Mesendoderm (in vitro differentiated cells): ENCODE measurements at regions not wholly inside any gene's neighbourhood (a gene's known extent, or its start where the extent isn't known, plus 50 kb on each side); places are given as distances from the start of the nearest gene placed in this dataset.

Source experiments
- DNase-seq: peaks from one replicate; pipeline ENCODE4 v3.0.0; 2013
- H2AK5ac ChIP-seq: 2 replicates; pipeline ENCODE4 v1.6.1; 2013; ENCODE audit warnings: low read length, inconsistent platforms
- H2BK120ac ChIP-seq: 2 replicates; pipeline ENCODE4 v1.6.1; 2013; ENCODE audit warnings: low read depth, mild to moderate bottlenecking, low read length, moderate library complexity, mixed read lengths
- H2BK15ac ChIP-seq: replicated peaks from 2 replicates; pipeline ENCODE4 v1.6.1; 2013; ENCODE audit warnings: low read depth, mild to moderate bottlenecking, moderate library complexity
- H2BK5ac ChIP-seq: 2 replicates; pipeline ENCODE4 v1.6.1; 2013; ENCODE audit warnings: low read length, inconsistent platforms
- H3K18ac ChIP-seq: 2 replicates; pipeline ENCODE4 v1.6.1; 2013; ENCODE audit warnings: mild to moderate bottlenecking, low read length, mixed read lengths
- H3K23ac ChIP-seq: one replicate; pipeline ENCODE4 v1.6.1; 2013; ENCODE audit warnings: low read length
- H3K27ac ChIP-seq: 2 replicates; pipeline ENCODE4 v1.5.1; 2013; ENCODE audit warnings: low read depth, mild to moderate bottlenecking, inconsistent platforms, low read length, moderate library complexity
- H3K27me3 ChIP-seq: 2 replicates; pipeline ENCODE4 v1.6.1; 2013; ENCODE audit warnings: low read length, control low read depth, mild to moderate bottlenecking, inconsistent platforms; ENCODE audit not compliant: insufficient read depth, poor library complexity
- H3K36me3 ChIP-seq: 2 replicates; pipeline ENCODE4 v1.6.1; 2013; ENCODE audit warnings: low read length, inconsistent platforms; ENCODE audit not compliant: control insufficient read depth, insufficient read depth
- H3K4ac ChIP-seq: one replicate; pipeline ENCODE4 v1.6.1; 2013; ENCODE audit warnings: low read depth, mild to moderate bottlenecking, low read length, moderate library complexity
- H3K4me1 ChIP-seq: 2 replicates; pipeline ENCODE4 v1.6.1; 2013; ENCODE audit warnings: low read depth, low read length, inconsistent platforms; ENCODE audit not compliant: control insufficient read depth
- H3K4me2 ChIP-seq: 2 replicates; pipeline ENCODE4 v1.6.1; 2013; ENCODE audit warnings: low read length
- H3K4me3 ChIP-seq: 2 replicates; pipeline ENCODE4 v1.5.1; 2013; ENCODE audit warnings: mild to moderate bottlenecking, low read length
- H3K56ac ChIP-seq: one replicate; pipeline ENCODE4 v1.6.1; 2013; ENCODE audit warnings: low read length
- H3K79me1 ChIP-seq: 2 replicates; pipeline ENCODE4 v1.6.1; 2013; ENCODE audit warnings: low read length, inconsistent platforms
- H3K79me2 ChIP-seq: 2 replicates; pipeline ENCODE4 v1.6.1; 2013; ENCODE audit warnings: mild to moderate bottlenecking, low read length; ENCODE audit not compliant: control insufficient read depth, insufficient read depth
- H3K9ac ChIP-seq: 2 replicates; pipeline ENCODE4 v1.6.1; 2013; ENCODE audit warnings: low read length, inconsistent platforms
- H4K5ac ChIP-seq: one replicate; pipeline ENCODE4 v1.6.1; 2013; ENCODE audit warnings: low read length
- H4K8ac ChIP-seq: one replicate; pipeline ENCODE4 v1.6.1; 2013; ENCODE audit warnings: low read depth, mild to moderate bottlenecking, control low read depth, low read length, moderate library complexity
- WGBS: extraction: QIAGEN DNeasy Blood & Tissue Kit; methylation state at CpG from one replicate; pipeline ENCODE4 v1.1.7; 2013; ENCODE audit warnings: low lambda C conversion rate, missing lambda C conversion rate; ENCODE audit not compliant: insufficient coverage; ENCODE audit errors: extremely low coverage; 5-methylcytosine and 5-hydroxymethylcytosine counted together

- Histone ChIP-seq H3K27ac (no peak overlapping the region), H3K4me3 (no peak overlapping the region), H3K79me2 (no peaks in the 10 kb centered on the region), H3K18ac (no peak overlapping the region), H3K23ac (no peak overlapping the region), H2AK5ac (no peak overlapping the region), H2BK15ac (no peak overlapping the region), H3K36me3 (no peaks in the 10 kb centered on the region), H3K4me1 (no peaks in the 10 kb centered on the region), H3K9ac (no peak overlapping the region), H4K8ac (no peak overlapping the region), H3K56ac (no peak overlapping the region), H3K79me1 (no peaks in the 10 kb centered on the region), H3K4me2 (no peak overlapping the region), H4K5ac (no peak overlapping the region), H2BK120ac (no peak overlapping the region), H3K4ac (no peak overlapping the region), H2BK5ac (no peak overlapping the region), H3K27me3 (no peaks in the 10 kb centered on the region)
- no peak for DNase-seq
- no CpG with 5 or more reads among the region's 12 CpGs for WGBS
Measured at GRCh38 chr6:170062915-170063241, 228.0 kb downstream of the DLL1 start.

DNA sequence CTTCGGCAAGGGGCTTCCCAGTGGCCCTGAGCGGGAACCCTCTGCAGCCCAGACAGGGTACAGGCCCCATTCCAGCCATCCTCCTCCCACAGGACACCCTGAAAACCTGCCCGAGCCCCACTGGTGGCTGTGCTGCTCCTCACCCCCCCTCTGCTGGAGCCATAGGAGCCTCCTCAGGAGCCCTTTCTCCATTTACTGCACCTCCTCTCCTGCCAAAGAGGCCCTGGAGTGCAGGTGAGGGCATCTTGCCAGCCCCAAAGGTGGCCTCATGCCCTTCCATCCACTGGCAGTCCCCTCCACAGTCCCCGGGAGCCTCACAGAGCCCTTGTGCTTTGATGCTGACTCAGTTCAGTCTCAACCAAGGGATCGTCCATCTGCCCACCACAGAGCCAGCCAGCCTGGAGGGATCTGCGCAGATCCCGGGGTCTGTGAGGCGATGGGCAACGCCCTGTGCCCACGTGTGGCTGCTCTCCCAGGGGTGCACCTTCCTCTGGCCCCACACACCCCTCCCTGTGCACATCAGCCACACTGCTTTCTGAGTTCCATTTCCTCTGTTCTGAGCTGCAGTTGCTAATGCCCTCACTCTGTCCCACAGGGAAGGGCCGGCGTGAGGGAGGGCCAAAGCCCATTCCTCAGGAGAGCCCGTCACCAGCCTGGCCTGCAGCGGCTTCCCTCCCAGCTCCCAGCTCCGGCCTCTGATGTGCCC, 228.5 kb downstream of the DLL1 start:
- Histone ChIP-seq H3K23ac (no peak overlapping the region), H3K9ac (no peak overlapping the region), H2AK5ac (no peak overlapping the region), H3K56ac (no peak overlapping the region), H3K27ac (no peak overlapping the region), H2BK5ac (no peak overlapping the region), H3K4ac (no peak overlapping the region), H3K36me3 (no peaks in the 10 kb centered on the region), H3K4me1 (no peaks in the 10 kb centered on the region), H3K4me2 (no peak overlapping the region), H3K27me3 (no peaks in the 10 kb centered on the region), H3K79me1 (no peaks in the 10 kb centered on the region), H4K8ac (no peak overlapping the region), H3K4me3 (no peak overlapping the region), H3K18ac (no peak overlapping the region), H2BK15ac (no peak overlapping the region), H2BK120ac (no peak overlapping the region), H3K79me2 (no peaks in the 10 kb centered on the region), H4K5ac (no peak overlapping the region)
- no peak for DNase-seq
- WGBS = no CpG with 5 or more reads among the region's 15 CpGs

GRCh38 chr6:170058878-170059485, 231.9 kb downstream of the DLL1 start:
- no peaks in the 10 kb centered on the region for H3K79me2 ChIP-seq
- H2AK5ac ChIP-seq = no peak overlapping the region
- WGBS = no CpG with 5 or more reads among the region's 22 CpGs
- no peak overlapping the region for H3K56ac ChIP-seq
- no peaks in the 10 kb centered on the region for H3K36me3 ChIP-seq
- no peak overlapping the region for H3K23ac ChIP-seq
- H3K9ac ChIP-seq = no peak overlapping the region
- no peak overlapping the region for H3K27ac ChIP-seq
- H3K79me1 ChIP-seq = no peaks in the 10 kb centered on the region
- no peak overlapping the region for H2BK15ac ChIP-seq
- DNase-seq = no peak
- H2BK5ac ChIP-seq = no peak overlapping the region
- no peaks in the 10 kb centered on the region for H3K27me3 ChIP-seq
- H3K18ac ChIP-seq = no peak overlapping the region
- no peak overlapping the region for H4K5ac ChIP-seq
- no peak overlapping the region for H3K4me2 ChIP-seq
- no peak overlapping the region for H2BK120ac ChIP-seq
- H3K4ac ChIP-seq = no peak overlapping the region
- H4K8ac ChIP-seq = no peak overlapping the region
- H3K4me3 ChIP-seq = no peak overlapping the region
- no peaks in the 10 kb centered on the region for H3K4me1 ChIP-seq

- Histone ChIP-seq H3K18ac (no peak overlapping the region), H2BK5ac (no peak overlapping the region), H3K79me1 (no peaks in the 10 kb centered on the region), H3K4me2 (no peak overlapping the region), H3K23ac (no peak overlapping the region), H3K56ac (no peak overlapping the region), H3K27me3 (no peaks in the 10 kb centered on the region), H2BK15ac (no peak overlapping the region), H3K4me3 (no peak overlapping the region), H3K27ac (no peak overlapping the region), H3K36me3 (no peaks in the 10 kb centered on the region), H4K8ac (no peak overlapping the region), H3K9ac (no peak overlapping the region), H3K4ac (no peak overlapping the region), H2BK120ac (no peak overlapping the region), H2AK5ac (no peak overlapping the region), H4K5ac (no peak overlapping the region), H3K4me1 (no peaks in the 10 kb centered on the region), H3K79me2 (no peaks in the 10 kb centered on the region)
- no peak for DNase-seq
- WGBS = no CpG with 5 or more reads among the region's 40 CpGs
Measured at GRCh38 chr6:170057961-170058877, 232.7 kb downstream of the DLL1 start.

DNA sequence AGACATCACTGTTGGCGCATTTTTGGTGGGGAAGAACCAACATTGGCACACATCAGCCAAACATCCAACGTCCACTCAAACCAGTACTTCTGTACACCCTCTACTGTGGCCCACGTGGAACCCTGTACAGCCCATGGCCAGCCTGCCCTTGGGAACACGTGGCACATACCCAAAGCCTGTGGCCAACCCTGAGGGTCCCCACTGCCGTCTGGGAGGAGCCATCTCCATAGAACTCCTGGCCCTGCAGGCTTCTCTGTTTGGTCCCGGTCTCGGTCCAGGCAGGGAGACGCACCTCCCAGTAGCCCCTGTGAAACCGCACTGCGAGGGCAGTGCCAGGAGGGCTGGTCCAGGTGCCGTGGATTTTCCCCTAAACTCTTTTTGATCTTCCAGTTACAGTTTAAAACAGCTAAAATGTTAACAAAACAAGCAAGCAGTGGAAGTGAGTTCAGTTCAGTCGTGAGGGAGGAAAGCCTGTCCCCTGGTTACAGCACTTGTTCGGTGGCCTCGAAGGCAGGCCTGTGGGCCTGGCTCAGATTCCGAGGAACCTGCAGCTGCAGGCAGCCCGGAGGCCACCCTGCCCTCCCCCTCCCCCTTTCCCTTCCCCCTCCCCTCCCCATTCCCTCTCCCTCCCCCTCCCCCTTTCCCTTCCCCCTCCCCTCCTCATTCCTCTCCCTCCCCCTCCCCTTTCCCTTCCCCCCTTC, 233.7 kb downstream of the DLL1 start:
- H3K23ac ChIP-seq = no peak overlapping the region
- no peak overlapping the region for H2AK5ac ChIP-seq
- no peak overlapping the region for H3K56ac ChIP-seq
- H2BK15ac ChIP-seq = no peak overlapping the region
- no peak overlapping the region for H3K27ac ChIP-seq
- H2BK5ac ChIP-seq = no peak overlapping the region
- no peak overlapping the region for H3K9ac ChIP-seq
- H3K4ac ChIP-seq = no peak overlapping the region
- no peaks in the 10 kb centered on the region for H3K79me1 ChIP-seq
- no peaks in the 10 kb centered on the region for H3K27me3 ChIP-seq
- no peak overlapping the region for H3K4me3 ChIP-seq
- H3K4me1 ChIP-seq = no peaks in the 10 kb centered on the region
- H3K36me3 ChIP-seq = no peaks in the 10 kb centered on the region
- WGBS = no CpG with 5 or more reads among the region's 16 CpGs
- H4K8ac ChIP-seq = no peak overlapping the region
- H4K5ac ChIP-seq = no peak overlapping the region
- no peaks in the 10 kb centered on the region for H3K79me2 ChIP-seq
- H2BK120ac ChIP-seq = no peak overlapping the region
- H3K4me2 ChIP-seq = no peak overlapping the region
- DNase-seq = no peak
- no peak overlapping the region for H3K18ac ChIP-seq
